OCI-LY7 (cell line): ENCODE measurements at regions not wholly inside any gene's neighbourhood (a gene's known extent, or its start where the extent isn't known, plus 50 kb on each side); places are given as distances from the start of the nearest gene placed in this dataset.

Experiments used
- EZH2phosphoT487 ChIP-seq: fragments of 200-600 bp; sonication (generic); IDR thresholded peaks from 2 replicates; pipeline ENCODE4 v1.6.1; 2018; ENCODE audit warnings: low read depth, borderline replicate concordance, mild to moderate bottlenecking, mixed run types, antibody characterized with exemption, low read length, moderate library complexity, mixed read lengths
- TF ChIP-seq, protein P1 (sequence below): fragments of 200-600 bp; sonication (generic); conservative IDR thresholded peaks from 2 replicates; pipeline ENCODE4 v1.5.1; 2014; ENCODE audit warnings: mild to moderate bottlenecking, antibody characterized with exemption, low read length, moderate library complexity, mixed read lengths

DNA sequence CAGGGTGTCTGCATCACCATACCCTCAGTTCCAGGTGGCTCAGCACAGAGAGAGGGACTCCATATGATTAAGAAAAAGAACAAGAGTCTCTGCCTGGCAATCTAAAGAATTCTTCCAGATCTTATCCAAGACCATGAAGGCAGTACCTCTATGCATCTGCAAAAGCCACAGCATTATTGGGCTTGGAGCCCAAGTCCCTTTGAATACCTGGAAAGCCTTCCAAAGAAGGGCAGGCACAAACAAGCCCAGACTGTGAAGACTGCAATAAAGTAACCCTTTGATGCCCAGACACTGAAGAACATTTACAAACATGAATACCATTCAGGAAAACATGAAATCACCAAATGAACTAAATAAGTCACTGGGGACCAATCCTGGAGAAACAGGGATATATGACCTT lies 60.9 kb upstream of the DIPK2A start:
- TF ChIP-seq, protein P1, sequence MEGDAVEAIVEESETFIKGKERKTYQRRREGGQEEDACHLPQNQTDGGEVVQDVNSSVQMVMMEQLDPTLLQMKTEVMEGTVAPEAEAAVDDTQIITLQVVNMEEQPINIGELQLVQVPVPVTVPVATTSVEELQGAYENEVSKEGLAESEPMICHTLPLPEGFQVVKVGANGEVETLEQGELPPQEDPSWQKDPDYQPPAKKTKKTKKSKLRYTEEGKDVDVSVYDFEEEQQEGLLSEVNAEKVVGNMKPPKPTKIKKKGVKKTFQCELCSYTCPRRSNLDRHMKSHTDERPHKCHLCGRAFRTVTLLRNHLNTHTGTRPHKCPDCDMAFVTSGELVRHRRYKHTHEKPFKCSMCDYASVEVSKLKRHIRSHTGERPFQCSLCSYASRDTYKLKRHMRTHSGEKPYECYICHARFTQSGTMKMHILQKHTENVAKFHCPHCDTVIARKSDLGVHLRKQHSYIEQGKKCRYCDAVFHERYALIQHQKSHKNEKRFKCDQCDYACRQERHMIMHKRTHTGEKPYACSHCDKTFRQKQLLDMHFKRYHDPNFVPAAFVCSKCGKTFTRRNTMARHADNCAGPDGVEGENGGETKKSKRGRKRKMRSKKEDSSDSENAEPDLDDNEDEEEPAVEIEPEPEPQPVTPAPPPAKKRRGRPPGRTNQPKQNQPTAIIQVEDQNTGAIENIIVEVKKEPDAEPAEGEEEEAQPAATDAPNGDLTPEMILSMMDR: no peak
- no peak for TF ChIP-seq EZH2phosphoT487
